Left lung (tissue), 4 donors: ENCODE measurements at regions not wholly inside any gene's neighbourhood (a gene's known extent, or its start where the extent isn't known, plus 50 kb on each side); places are given as distances from the start of the nearest gene placed in this dataset.

Experiments
- ATAC-seq: fragments of 200-7000 bp; cut with Tn5 transposase; one replicate; pipeline ENCODE4 v1.9.1; 2020; ENCODE audit warnings: moderate library complexity
- DNase-seq, 4 donors: peaks; one replicate each; pipeline ENCODE4 v3.0.0-alpha.2; 2013 to 2020
- H3K27ac ChIP-seq, 2 donors: fragments of 200-600 bp; sonication (generic) in 1 of 2; one replicate each; pipeline versions ENCODE4 v1.5.0 to v1.8.0; 2020 to 2021
- H3K27me3 ChIP-seq, 2 donors: fragments of 200-600 bp; sonication (generic) in 1 of 2; one replicate each; pipeline versions ENCODE4 v1.5.0 to v1.8.0; 2020 to 2021
- H3K36me3 ChIP-seq, 2 donors: fragments of 200-600 bp; sonication (generic) in 1 of 2; one replicate each; pipeline versions ENCODE4 v1.5.0 to v1.8.0; 2020 to 2021
- H3K4me1 ChIP-seq, 2 donors: fragments of 200-600 bp; one replicate each; pipeline ENCODE4 v1.8.0; 2021
- H3K4me3 ChIP-seq, 2 donors: fragments of 200-600 bp; sonication (generic) in 1 of 2; one replicate each; pipeline versions ENCODE4 v1.5.0 to v1.8.0; 2020 to 2021; ENCODE audit warnings: mild to moderate bottlenecking in 1 of 2
- H3K9me3 ChIP-seq, 2 donors: fragments of 200-600 bp; sonication (generic) in 1 of 2; one replicate each; pipeline versions ENCODE4 v1.5.0 to v1.8.0; 2020 to 2021
- CTCF ChIP-seq, 2 donors: fragments of 200-600 bp; sonication (generic) in 1 of 2; IDR thresholded peaks; one replicate each; pipeline versions ENCODE4 v1.5.0 to v1.8.0; 2021; ENCODE audit warnings: antibody characterized with exemption in 2 of 2
- intact Hi-C, 2 donors: fragments of 100-400 bp; cut with DNase I; formaldehyde crosslinking; loops; one replicate each; pipeline versions ENCODE4 v1.11.2 to v1.14.2; 2022
- donor health status: DM: no; HTN: yes; CAD: no.
- donor health status: DM: no; HTN: no; CAD: no.

GRCh38 chr6:77178821-77179220, 284.5 kb downstream of the HTR1B start:
- no peaks in the 10 kb centered on the region for H3K27me3 ChIP-seq
- H3K36me3 ChIP-seq: no peaks in the 10 kb centered on the region
- intact Hi-C loops: no loop called here
- peaks cover 0 to 6% of the 10 kb centered on the region in 2 donors for H3K9me3 ChIP-seq
- no peak for ATAC-seq
- no peaks in the 10 kb centered on the region for H3K4me1 ChIP-seq
- no peak for DNase-seq
- TF ChIP-seq CTCF (IDR thresholded peaks at IDR 0.05): no peak
- no peak overlapping the region for H3K27ac ChIP-seq
- no peak overlapping the region for H3K4me3 ChIP-seq

GRCh38 chr6:77177470-77177869, 285.8 kb downstream of the HTR1B start:
- intact Hi-C loops: no loop called here
- no peak for ATAC-seq

GRCh38 chr6:77173472-77174074, 289.7 kb downstream of the HTR1B start:
- TF ChIP-seq CTCF (IDR thresholded peaks at IDR 0.05): no peak
- H3K27ac ChIP-seq: no peak overlapping the region
- H3K4me1 ChIP-seq: no peaks in the 10 kb centered on the region
- H3K4me3 ChIP-seq: no peak overlapping the region
- DNase-seq (peak in 1 of 4 donors; percentile 23), ATAC-seq (peak; percentile 29)
- no peaks in the 10 kb centered on the region for H3K36me3 ChIP-seq
- no peaks in the 10 kb centered on the region for H3K27me3 ChIP-seq
- intact Hi-C loops: no loop called here
- H3K9me3 ChIP-seq: peaks cover 0 to 21% of the 10 kb centered on the region in 2 donors

More at GRCh38 chr6:77177470-77177869, 285.8 kb downstream of the HTR1B start:
- H3K4me1 ChIP-seq: no peaks in the 10 kb centered on the region
- peaks cover 0 to 13% of the 10 kb centered on the region in 2 donors for H3K9me3 ChIP-seq
- TF ChIP-seq CTCF (IDR thresholded peaks at IDR 0.05): no peak
- DNase-seq: no peak
- H3K4me3 ChIP-seq: no peak overlapping the region
- no peaks in the 10 kb centered on the region for H3K36me3 ChIP-seq
- no peak overlapping the region for H3K27ac ChIP-seq
- no peaks in the 10 kb centered on the region for H3K27me3 ChIP-seq

- H3K4me3 ChIP-seq: no peak overlapping the region
- ATAC-seq: no peak
- no peaks in the 10 kb centered on the region for H3K27me3 ChIP-seq
- no peaks in the 10 kb centered on the region for H3K4me1 ChIP-seq
- no peaks in the 10 kb centered on the region for H3K36me3 ChIP-seq
- intact Hi-C loops: no loop called here
- TF ChIP-seq CTCF (IDR thresholded peaks at IDR 0.05): no peak
- DNase-seq: peak in 1 of 4 donors; percentile 47
- H3K9me3 ChIP-seq: peaks cover 0 to 27% of the 10 kb centered on the region in 2 donors
- no peak overlapping the region for H3K27ac ChIP-seq
These were observed 290.7 kb downstream of the HTR1B start for GRCh38 chr6:77172578-77172977.

- H3K27ac ChIP-seq: no peak overlapping the region
- no peak for TF ChIP-seq CTCF (IDR thresholded peaks at IDR 0.05)
- no peak overlapping the region for H3K4me3 ChIP-seq
- DNase-seq: no peak
- H3K27me3 ChIP-seq: no peaks in the 10 kb centered on the region
- intact Hi-C loops: no loop called here
- H3K4me1 ChIP-seq: no peaks in the 10 kb centered on the region
- peaks cover 0 to 27% of the 10 kb centered on the region in 2 donors for H3K9me3 ChIP-seq
- H3K36me3 ChIP-seq: no peaks in the 10 kb centered on the region
- ATAC-seq: no peak
These were observed 303.6 kb downstream of the HTR1B start for GRCh38 chr6:77159730-77160129.
